ENCODE measurements at regions not wholly inside any gene's neighbourhood (a gene's known extent, or its start where the extent isn't known, plus 50 kb on each side); places are given as distances from the start of the nearest gene placed in this dataset.

- Histone ChIP-seq H3K4me3 (ENCODE audit: control insufficient read depth in 2 of 3, extremely low read depth in 1 of 3, insufficient read depth in 2 of 3, low read depth in 1 of 3, low read length in 3 of 3) (no peak overlapping the region), H3K36me3 (ENCODE audit: control insufficient read depth in 2 of 2, extremely low read depth in 1 of 2, insufficient read depth in 2 of 2, low read length in 2 of 2) (no peaks in the 10 kb centered on the region), H3K9me1 (ENCODE audit: control insufficient read depth, extremely low read depth, insufficient read depth, low read length) (no peaks in the 10 kb centered on the region), H3K9me3 (ENCODE audit: control insufficient read depth, low read depth, low read length) (no peaks in the 10 kb centered on the region), H4K20me1 (ENCODE audit: control insufficient read depth, extremely low read depth, insufficient read depth, low read length) (no peaks in the 10 kb centered on the region), H3K9ac (ENCODE audit: control insufficient read depth, extremely low read depth, insufficient read depth, low read length) (no peak overlapping the region), H3K27me3 (ENCODE audit: control insufficient read depth, extremely low read depth, insufficient read depth, low read length) (peaks cover 5% of the 10 kb centered on the region), H3K4me1 (ENCODE audit: control insufficient read depth, extremely low read depth, insufficient read depth, low read length) (no peaks in the 10 kb centered on the region), H3K79me2 (ENCODE audit: control insufficient read depth, insufficient read depth, low read length) (no peaks in the 10 kb centered on the region), H2AFZ (ENCODE audit: control insufficient read depth, low read length) (no peak overlapping the region), H3K4me2 (ENCODE audit: control insufficient read depth, extremely low read depth, insufficient read depth, low read depth, low read length) (no peak overlapping the region), H3K27ac (ENCODE audit: control insufficient read depth, insufficient read depth, low read length) (no peak overlapping the region)
- TF ChIP-seq EZH2 (IDR thresholded peaks at IDR 0.05; ENCODE audit: low read length) (no peak), CTCF (optimal IDR thresholded peaks at IDR 0.05 in 1 of 3, IDR thresholded peaks at IDR 0.05 in 1 of 3, conservative IDR thresholded peaks at IDR 0.05 in 1 of 3; ENCODE audit: extremely low read depth in 1 of 3, insufficient read depth in 2 of 3, low read length in 3 of 3) (no peak)
- DNase-seq (ENCODE audit: low read depth, low spot score): no peak
- FAIRE-seq: no peak
- dilution Hi-C loops (cut with MboI; ENCODE audit: extremely low pct_ligation_motif_present, low sequenced_read_pairs): no loop called here
Measured at GRCh38 chr12:116666305-116666673, 71.6 kb downstream of the SPRING1 start.

GRCh38 chr12:116665666-116666304, 72.1 kb downstream of the SPRING1 start:
- Histone ChIP-seq H3K4me3 (ENCODE audit: control insufficient read depth in 2 of 3, extremely low read depth in 1 of 3, insufficient read depth in 2 of 3, low read depth in 1 of 3, low read length in 3 of 3) (no peak overlapping the region), H3K79me2 (ENCODE audit: control insufficient read depth, insufficient read depth, low read length) (no peaks in the 10 kb centered on the region), H3K4me1 (ENCODE audit: control insufficient read depth, extremely low read depth, insufficient read depth, low read length) (no peaks in the 10 kb centered on the region), H2AFZ (ENCODE audit: control insufficient read depth, low read length) (no peak overlapping the region), H3K9me1 (ENCODE audit: control insufficient read depth, extremely low read depth, insufficient read depth, low read length) (no peaks in the 10 kb centered on the region), H3K36me3 (ENCODE audit: control insufficient read depth in 2 of 2, extremely low read depth in 1 of 2, insufficient read depth in 2 of 2, low read length in 2 of 2) (no peaks in the 10 kb centered on the region), H3K9me3 (ENCODE audit: control insufficient read depth, low read depth, low read length) (no peaks in the 10 kb centered on the region), H3K27me3 (ENCODE audit: control insufficient read depth, extremely low read depth, insufficient read depth, low read length) (peaks cover 5% of the 10 kb centered on the region), H4K20me1 (ENCODE audit: control insufficient read depth, extremely low read depth, insufficient read depth, low read length) (no peaks in the 10 kb centered on the region), H3K27ac (ENCODE audit: control insufficient read depth, insufficient read depth, low read length) (no peak overlapping the region), H3K4me2 (ENCODE audit: control insufficient read depth, extremely low read depth, insufficient read depth, low read depth, low read length) (no peak overlapping the region), H3K9ac (ENCODE audit: control insufficient read depth, extremely low read depth, insufficient read depth, low read length) (no peak overlapping the region)
- FAIRE-seq (no peak), DNase-seq (ENCODE audit: low read depth, low spot score) (no peak)
- dilution Hi-C loops (cut with MboI; ENCODE audit: extremely low pct_ligation_motif_present, low sequenced_read_pairs): no loop called here
- TF ChIP-seq CTCF (optimal IDR thresholded peaks at IDR 0.05 in 1 of 3, IDR thresholded peaks at IDR 0.05 in 1 of 3, conservative IDR thresholded peaks at IDR 0.05 in 1 of 3; ENCODE audit: extremely low read depth in 1 of 3, insufficient read depth in 2 of 3, low read length in 3 of 3) (no peak), EZH2 (IDR thresholded peaks at IDR 0.05; ENCODE audit: low read length) (no peak)

Measured in keratinocyte (primary cell).